ENCODE measurements at regions not wholly inside any gene's neighbourhood (a gene's known extent, or its start where the extent isn't known, plus 50 kb on each side); places are given as distances from the start of the nearest gene placed in this dataset.

GRCh38 chr10:35848412-35848811 is 206.3 kb upstream of the FZD8 start:
- CTCF ChIA-PET, result no interaction called here
- POLR2A ChIA-PET (ENCODE audit: unreplicated experiment), result no interaction called here

DNA sequence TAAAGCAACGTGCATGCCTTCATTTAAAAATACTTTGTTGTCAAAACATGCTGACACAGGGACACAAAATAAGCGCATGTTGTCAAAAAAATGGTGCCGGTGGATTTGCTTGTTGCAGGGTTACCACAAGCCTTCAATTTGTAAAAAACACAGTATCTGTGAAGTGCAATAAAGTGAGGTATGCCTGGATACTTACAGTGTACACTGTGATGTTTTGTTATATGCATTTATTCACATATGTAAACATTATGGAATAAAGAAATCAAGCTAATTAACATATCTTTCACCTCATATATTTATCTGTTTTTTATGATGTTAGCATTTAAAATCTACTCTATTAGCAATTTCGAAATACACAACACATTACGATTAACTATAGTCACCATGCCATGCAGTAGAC is 202.6 kb upstream of the FZD8 start:
- no peak overlapping the region for H3K4me2 ChIP-seq
- intact Hi-C loops (cut with micrococcal nuclease; ENCODE audit: unreplicated experiment), result no loop called here
- H3K4me1 ChIP-seq (replicated peaks; ENCODE audit: insufficient read depth), result no peaks in the 10 kb centered on the region
- no peaks in the 10 kb centered on the region for H3K9me2 ChIP-seq (ENCODE audit: insufficient read depth)
- H4K20me1 ChIP-seq (ENCODE audit: insufficient read depth), result no peaks in the 10 kb centered on the region
- no peak overlapping the region for H3K4me3 ChIP-seq
- no peaks in the 10 kb centered on the region for H3K36me3 ChIP-seq (ENCODE audit: low read depth)
- no peaks in the 10 kb centered on the region for H3K79me2 ChIP-seq (ENCODE audit: low read depth)
- no peaks in the 10 kb centered on the region for H3K27me3 ChIP-seq (ENCODE audit: insufficient read depth, low read depth)
- H3K9me3 ChIP-seq (ENCODE audit: insufficient read depth, low read depth), result no peaks in the 10 kb centered on the region
- no peak overlapping the region for H3K27ac ChIP-seq
- ChIA-PET CTCF (no interaction called here), POLR2A (ENCODE audit: unreplicated experiment) (no interaction called here)
- H3F3A ChIP-seq (ENCODE audit: insufficient read depth, low read depth), result no peaks in the 10 kb centered on the region
- H2AFZ ChIP-seq, result no peak overlapping the region
- DNase-seq, result no peak
- TF ChIP-seq EZH2 (IDR thresholded peaks at IDR 0.05; ENCODE audit: low read depth), result no peak
- TF ChIP-seq CTCF (conservative IDR thresholded peaks at IDR 0.05), result no peak
- BruUV-seq (replicated peaks), result no TSS peak

More at GRCh38 chr10:35848412-35848811, 206.3 kb upstream of the FZD8 start:
- Histone ChIP-seq H3K4me3 (no peak overlapping the region), H3K27ac (no peak overlapping the region), H3K79me2 (ENCODE audit: low read depth) (no peaks in the 10 kb centered on the region), H3K9me2 (ENCODE audit: insufficient read depth) (no peaks in the 10 kb centered on the region), H3F3A (ENCODE audit: insufficient read depth, low read depth) (no peaks in the 10 kb centered on the region), H3K27me3 (ENCODE audit: insufficient read depth, low read depth) (no peaks in the 10 kb centered on the region), H2AFZ (no peak overlapping the region), H3K36me3 (ENCODE audit: low read depth) (no peaks in the 10 kb centered on the region), H3K9me3 (ENCODE audit: insufficient read depth, low read depth) (no peaks in the 10 kb centered on the region), H4K20me1 (ENCODE audit: insufficient read depth) (no peaks in the 10 kb centered on the region), H3K4me2 (no peak overlapping the region), H3K4me1 (replicated peaks; ENCODE audit: insufficient read depth) (no peaks in the 10 kb centered on the region)
- intact Hi-C loops (cut with micrococcal nuclease; ENCODE audit: unreplicated experiment), result no loop called here
- no TSS peak for BruUV-seq (replicated peaks)
- TF ChIP-seq CTCF (conservative IDR thresholded peaks at IDR 0.05) (no peak), EZH2 (IDR thresholded peaks at IDR 0.05; ENCODE audit: low read depth) (no peak)
- DNase-seq, result no peak

- Histone ChIP-seq H3K36me3 (ENCODE audit: low read depth) (no peaks in the 10 kb centered on the region), H3K4me1 (replicated peaks; ENCODE audit: insufficient read depth) (no peaks in the 10 kb centered on the region), H4K20me1 (ENCODE audit: insufficient read depth) (no peaks in the 10 kb centered on the region), H3K27ac (no peak overlapping the region), H3F3A (ENCODE audit: insufficient read depth, low read depth) (no peaks in the 10 kb centered on the region), H3K27me3 (ENCODE audit: insufficient read depth, low read depth) (no peaks in the 10 kb centered on the region), H3K9me3 (ENCODE audit: insufficient read depth, low read depth) (no peaks in the 10 kb centered on the region), H2AFZ (no peak overlapping the region), H3K4me3 (no peak overlapping the region), H3K9me2 (ENCODE audit: insufficient read depth) (no peaks in the 10 kb centered on the region), H3K79me2 (ENCODE audit: low read depth) (no peaks in the 10 kb centered on the region), H3K4me2 (no peak overlapping the region)
- DNase-seq, result no peak
- ChIA-PET POLR2A (ENCODE audit: unreplicated experiment) (no interaction called here), CTCF (no interaction called here)
- BruUV-seq (replicated peaks), result no TSS peak
- TF ChIP-seq EZH2 (IDR thresholded peaks at IDR 0.05; ENCODE audit: low read depth) (no peak), CTCF (conservative IDR thresholded peaks at IDR 0.05) (no peak)
- intact Hi-C loops (cut with micrococcal nuclease; ENCODE audit: unreplicated experiment), result no loop called here
Measured at GRCh38 chr10:35843524-35844181, 201.6 kb upstream of the FZD8 start.
